SK-N-SH (cell line): ENCODE measurements at regions not wholly inside any gene's neighbourhood (a gene's known extent, or its start where the extent isn't known, plus 50 kb on each side); places are given as distances from the start of the nearest gene placed in this dataset.

Experiments used
- CTCF ChIA-PET: fragments of 300-600, 350-600 bp; formaldehyde crosslinking; extraction: SDS; loops from one replicate; lab custom pipeline; 2021; lab: Yijun Ruan, JAX
- POLR2A ChIA-PET: fragments of 350-600 bp; sonication (Branson Sonifier 250); formaldehyde crosslinking; extraction: SDS; loops from one replicate; lab custom pipeline; 2020; ENCODE audit warnings: antibody characterized with exemption, inconsistent platforms; lab: Yijun Ruan, JAX
- DNase-seq: peaks from one replicate; pipeline ENCODE4 v3.0.0; 2012
- H2AFZ ChIP-seq: fragments of 200-600 bp; sonication (generic); 2 replicates; pipeline ENCODE4 v1.8.1; 2016; ENCODE audit warnings: antibody characterized with exemption, mild to moderate bottlenecking, low read depth
- H3F3A ChIP-seq: fragments of 200-600 bp; sonication (generic); replicated peaks from 2 replicates; pipeline ENCODE3; 2016; ENCODE audit warnings: antibody characterized with exemption, mild to moderate bottlenecking; ENCODE audit not compliant: insufficient read depth
- H3K27ac ChIP-seq, 2 experiments: fragments of 200-500 bp in 1 of 2; fragments of 200-600 bp in 1 of 2; sonication (Bioruptor generic) in 1 of 2; sonication (generic), shearing (Covaris generic) in 1 of 2; 2 replicates each; pipeline versions ENCODE4 v1.5.1 to v1.6.1; 2014 to 2016; ENCODE audit warnings: low read depth in 2 of 2, inconsistent platforms in 1 of 2, low read length in 1 of 2, mild to moderate bottlenecking in 1 of 2, mixed read lengths in 1 of 2
- H3K27me3 ChIP-seq: fragments of 200-600 bp; sonication (generic), shearing (Covaris generic); 2 replicates; pipeline ENCODE4 v1.6.1; 2016; ENCODE audit warnings: mixed run types; ENCODE audit not compliant: insufficient read depth
- H3K36me3 ChIP-seq, 2 experiments: fragments of 200-500 bp in 1 of 2; fragments of 200-600 bp in 1 of 2; sonication (Bioruptor generic) in 1 of 2; sonication (generic) in 1 of 2; replicated peaks in 1 of 2; 2 replicates each; pipeline versions ENCODE3 to v1.5.1; 2014 to 2016; ENCODE audit warnings: low read length in 1 of 2, mild to moderate bottlenecking in 1 of 2; ENCODE audit not compliant: insufficient read depth in 2 of 2, control insufficient read depth in 1 of 2
- H3K4me1 ChIP-seq, 2 experiments: fragments of 200-500 bp in 1 of 2; fragments of 200-600 bp in 1 of 2; sonication (Bioruptor generic) in 1 of 2; sonication (generic), shearing (Covaris generic) in 1 of 2; 2 replicates each; pipeline versions ENCODE4 v1.5.1 to v1.6.1; 2014 to 2016; ENCODE audit warnings: low read depth in 1 of 2, low read length in 1 of 2, mixed run types in 1 of 2; ENCODE audit not compliant: insufficient read depth in 2 of 2, control insufficient read depth in 1 of 2
- H3K4me2 ChIP-seq: fragments of 200-600 bp; sonication (generic), shearing (Covaris generic); 2 replicates; pipeline ENCODE4 v1.6.1; 2017; ENCODE audit warnings: mixed run types
- H3K4me3 ChIP-seq, 2 experiments: fragments of 200-500 bp in 1 of 2; fragments of 200-600 bp in 1 of 2; sonication (Bioruptor generic) in 1 of 2; sonication (generic), shearing (Covaris generic) in 1 of 2; 2 replicates each; pipeline versions ENCODE4 v1.5.1 to v1.8.1; 2014 to 2016; ENCODE audit warnings: low read depth in 2 of 2, inconsistent platforms in 1 of 2, low read length in 1 of 2, mild to moderate bottlenecking in 1 of 2, mixed read lengths in 1 of 2, moderate library complexity in 1 of 2
- H3K79me2 ChIP-seq: fragments of 200-600 bp; sonication (generic); 2 replicates; pipeline ENCODE4 v1.8.1; 2017; ENCODE audit warnings: mild to moderate bottlenecking; ENCODE audit not compliant: insufficient read depth
- H3K9ac ChIP-seq: fragments of 200-600 bp; sonication (generic); 2 replicates; pipeline ENCODE4 v1.6.1; 2017; ENCODE audit warnings: mixed run types
- H3K9me2 ChIP-seq: fragments of 200-600 bp; sonication (generic); 2 replicates; pipeline ENCODE4 v1.6.1; 2017; ENCODE audit warnings: mixed run types
- H3K9me3 ChIP-seq: fragments of 200-600 bp; sonication (generic); 2 replicates; pipeline ENCODE4 v1.6.1; 2017; ENCODE audit warnings: mixed run types, mild to moderate bottlenecking, moderate library complexity
- H4K20me1 ChIP-seq: fragments of 200-600 bp; sonication (generic); 2 replicates; pipeline ENCODE4 v1.6.1; 2017; ENCODE audit warnings: mild to moderate bottlenecking, mixed run types; ENCODE audit not compliant: insufficient read depth
- ELF1 ChIP-seq: IDR thresholded peaks from 2 replicates; pipeline ENCODE4 v1.4.0; 2012
- EZH2phosphoT487 ChIP-seq: fragments of 200-600 bp; sonication (generic); IDR thresholded peaks from 2 replicates; pipeline ENCODE4 v1.6.1; 2017; ENCODE audit warnings: low read depth, mixed run types, mild to moderate bottlenecking, antibody characterized with exemption, moderate library complexity, borderline replicate concordance
- FOXM1 ChIP-seq: IDR thresholded peaks from 2 replicates; pipeline ENCODE4 v1.4.0; 2012; ENCODE audit warnings: low read depth, mild to moderate bottlenecking
- GATA2 ChIP-seq: sonication (generic); formaldehyde crosslinking; IDR thresholded peaks from 2 replicates; pipeline ENCODE4 v1.5.0; 2020; ENCODE audit warnings: mild to moderate bottlenecking, missing genetic modification reagents
- JUND ChIP-seq: IDR thresholded peaks from 2 replicates; pipeline ENCODE4 v1.4.0; 2012
- MXI1 ChIP-seq: IDR thresholded peaks from 2 replicates; pipeline ENCODE4 v1.6.1; 2012; ENCODE audit warnings: mild to moderate bottlenecking, low read depth, low read length, improper control_type of control experiment
- NFIC ChIP-seq: IDR thresholded peaks from 2 replicates; pipeline ENCODE4 v1.4.0; 2012; ENCODE audit warnings: borderline replicate concordance
- PBX3 ChIP-seq: IDR thresholded peaks from 2 replicates; pipeline ENCODE4; 2012
- RCOR1 ChIP-seq: fragments of 150-350 bp; IDR thresholded peaks from 2 replicates; pipeline ENCODE4 v1.6.1; 2017; ENCODE audit warnings: antibody characterized with exemption, low read length
- RFX5 ChIP-seq: IDR thresholded peaks from 2 replicates; pipeline ENCODE4 v1.6.1; 2012; ENCODE audit warnings: mild to moderate bottlenecking, improper control_type of control experiment, low read length
- RXRA ChIP-seq: IDR thresholded peaks from 2 replicates; pipeline ENCODE4 v1.4.0; 2012; ENCODE audit warnings: low read depth, mild to moderate bottlenecking, borderline replicate concordance
- SIN3A ChIP-seq: IDR thresholded peaks from 2 replicates; pipeline ENCODE4 v1.6.1; 2012; ENCODE audit warnings: low read depth, mild to moderate bottlenecking, low read length, moderate library complexity, borderline replicate concordance
- SMC3 ChIP-seq: IDR thresholded peaks from 2 replicates; pipeline ENCODE4 v1.6.1; 2012; ENCODE audit warnings: low read depth, low read length, improper control_type of control experiment
- TAF1 ChIP-seq: IDR thresholded peaks from 2 replicates; pipeline ENCODE4 v1.6.1; 2012; ENCODE audit warnings: low read depth, mild to moderate bottlenecking, low read length, moderate library complexity, borderline replicate concordance
- TCF12 ChIP-seq: IDR thresholded peaks from 2 replicates; pipeline ENCODE4 v1.4.0; 2012
- USF1 ChIP-seq: IDR thresholded peaks from 2 replicates; pipeline ENCODE4 v1.4.0; 2012; ENCODE audit warnings: low read depth, borderline replicate concordance
- USF2 ChIP-seq: fragments of 150-350 bp; IDR thresholded peaks from 2 replicates; pipeline ENCODE4 v1.6.1; 2017; ENCODE audit warnings: antibody characterized with exemption, low read length, low read depth, borderline replicate concordance
- YY1 ChIP-seq: IDR thresholded peaks from 2 replicates; pipeline ENCODE4 v1.4.0; 2012; ENCODE audit warnings: low read depth, mild to moderate bottlenecking
- ZBTB33 ChIP-seq: IDR thresholded peaks from 2 replicates; pipeline ENCODE4 v1.4.0; 2012; ENCODE audit warnings: low read depth, borderline replicate concordance
- WGBS: methylation state at CpG from one replicate; pipeline ENCODE4 v1.1.6; 2017; ENCODE audit warnings: low lambda C conversion rate; 5-methylcytosine and 5-hydroxymethylcytosine counted together

- no peak for TF ChIP-seq TAF1
- TF ChIP-seq RCOR1 = no peak
- TF ChIP-seq PBX3 = no peak
- no peak for TF ChIP-seq USF1
- TF ChIP-seq RFX5 = no peak
- no peak for TF ChIP-seq ZBTB33
- no peak for TF ChIP-seq YY1
- TF ChIP-seq ELF1 = no peak
- no peak for TF ChIP-seq EZH2phosphoT487
- no peak for TF ChIP-seq NFIC
- no peak for TF ChIP-seq USF2
- no peak for TF ChIP-seq TCF12
- TF ChIP-seq SMC3 = no peak
- TF ChIP-seq JUND = no peak
- Histone ChIP-seq H3F3A (no peaks in the 10 kb centered on the region), H3K9me2 (no peaks in the 10 kb centered on the region), H2AFZ (no peak overlapping the region), H3K4me2 (no peak overlapping the region), H3K79me2 (no peaks in the 10 kb centered on the region), H3K36me3 (no peaks in the 10 kb centered on the region), H4K20me1 (no peaks in the 10 kb centered on the region), H3K4me1 (no peaks in the 10 kb centered on the region; a peak in 1 of 4 replicates), H3K9ac (no peak overlapping the region), H3K27me3 (no peaks in the 10 kb centered on the region; the same call in 1 of the 2 replicates), H3K4me3 (no peak overlapping the region), H3K9me3 (no peaks in the 10 kb centered on the region), H3K27ac (no peak overlapping the region)
- ChIA-PET CTCF (no interaction called here), POLR2A (no interaction called here)
- WGBS = 52% methylated on average over 9 of the region's 9 CpGs
- DNase-seq = no peak
These were observed 132.3 kb downstream of the CSNK2A3 start for GRCh38 chr11:11220786-11221185.

GRCh38 chr11:11218629-11218986 is 134.4 kb downstream of the CSNK2A3 start:
- no peak overlapping the region for H3K4me3 ChIP-seq
- H3K9me2 ChIP-seq = no peaks in the 10 kb centered on the region
- POLR2A ChIA-PET = no interaction called here
- no peak overlapping the region for H3K4me2 ChIP-seq
- H3K9ac ChIP-seq = no peak overlapping the region
- H3K4me1 ChIP-seq = no peaks in the 10 kb centered on the region; a peak in 1 of 4 replicates
- DNase-seq = no peak
- H3K27ac ChIP-seq = no peak overlapping the region
- no peaks in the 10 kb centered on the region for H3F3A ChIP-seq
- no peaks in the 10 kb centered on the region for H3K9me3 ChIP-seq
- no peaks in the 10 kb centered on the region for H4K20me1 ChIP-seq
- CTCF ChIA-PET = interaction anchor here (1.0 to 1.4 kb wide), 2 partner anchors 10 to 11 kb away, joined by 3 to 4 read pairs; no protein-coding TSS in a partner anchor
- H2AFZ ChIP-seq = no peak overlapping the region
- no peaks in the 10 kb centered on the region; the same call in 1 of the 2 replicates for H3K27me3 ChIP-seq
- no peaks in the 10 kb centered on the region for H3K36me3 ChIP-seq
- 60% methylated on average over 3 of the region's 3 CpGs for WGBS
- H3K79me2 ChIP-seq = no peaks in the 10 kb centered on the region
- TF ChIP-seq SIN3A (no peak), TAF1 (no peak), GATA2 (no peak), MXI1 (no peak), RXRA (no peak), FOXM1 (no peak), RCOR1 (no peak), ZBTB33 (no peak)
